Tibial nerve (tissue), 3 donors: ENCODE measurements at regions not wholly inside any gene's neighbourhood (a gene's known extent, or its start where the extent isn't known, plus 50 kb on each side); places are given as distances from the start of the nearest gene placed in this dataset.

ENCODE experiments used
- CTCF ChIP-seq, 5 experiments: fragments of 200-600 bp in 3 of 5; fragments of 450-650 bp in 2 of 5; sonication (generic) in 3 of 5; IDR thresholded peaks; one replicate each; pipeline ENCODE4 v1.5.1; 2016 to 2019; ENCODE audit warnings: antibody characterized with exemption in 5 of 5, mild to moderate bottlenecking in 3 of 5, moderate library complexity in 2 of 5
- POLR2A ChIP-seq, 2 donors: fragments of 450-650 bp; IDR thresholded peaks; one replicate each; pipeline ENCODE4 v1.6.1; 2017; ENCODE audit warnings: antibody characterized with exemption in 2 of 2, mild to moderate bottlenecking in 2 of 2, moderate library complexity in 2 of 2

GRCh38 chr6:82035526-82035925, 212.0 kb downstream of the IBTK start:
- TF ChIP-seq POLR2A (IDR thresholded peaks at IDR 0.05) (no peak), CTCF (IDR thresholded peaks at IDR 0.05) (no peak)
